ENCODE measurements at regions not wholly inside any gene's neighbourhood (a gene's known extent, or its start where the extent isn't known, plus 50 kb on each side); places are given as distances from the start of the nearest gene placed in this dataset.

DNA sequence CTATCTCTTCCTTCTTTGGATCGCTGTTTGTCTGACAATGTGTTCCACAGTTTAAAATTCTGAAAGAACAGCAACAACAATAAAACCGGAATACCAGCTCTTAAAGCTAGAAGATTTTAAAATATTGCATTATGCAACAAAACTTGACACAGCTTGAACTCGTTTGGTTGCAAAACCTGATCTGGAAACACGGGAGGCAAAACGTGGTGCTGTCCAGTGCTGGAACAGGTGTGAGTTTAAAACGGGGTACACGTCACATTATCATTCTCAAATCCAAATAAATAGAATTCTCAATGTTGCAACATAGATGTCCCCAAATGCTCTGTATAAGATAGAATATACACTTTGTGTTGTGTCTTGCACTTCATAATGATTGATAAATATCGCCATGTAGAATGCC, 110.9 kb upstream of the LYSMD4 start:
- TF ChIP-seq, protein P1, sequence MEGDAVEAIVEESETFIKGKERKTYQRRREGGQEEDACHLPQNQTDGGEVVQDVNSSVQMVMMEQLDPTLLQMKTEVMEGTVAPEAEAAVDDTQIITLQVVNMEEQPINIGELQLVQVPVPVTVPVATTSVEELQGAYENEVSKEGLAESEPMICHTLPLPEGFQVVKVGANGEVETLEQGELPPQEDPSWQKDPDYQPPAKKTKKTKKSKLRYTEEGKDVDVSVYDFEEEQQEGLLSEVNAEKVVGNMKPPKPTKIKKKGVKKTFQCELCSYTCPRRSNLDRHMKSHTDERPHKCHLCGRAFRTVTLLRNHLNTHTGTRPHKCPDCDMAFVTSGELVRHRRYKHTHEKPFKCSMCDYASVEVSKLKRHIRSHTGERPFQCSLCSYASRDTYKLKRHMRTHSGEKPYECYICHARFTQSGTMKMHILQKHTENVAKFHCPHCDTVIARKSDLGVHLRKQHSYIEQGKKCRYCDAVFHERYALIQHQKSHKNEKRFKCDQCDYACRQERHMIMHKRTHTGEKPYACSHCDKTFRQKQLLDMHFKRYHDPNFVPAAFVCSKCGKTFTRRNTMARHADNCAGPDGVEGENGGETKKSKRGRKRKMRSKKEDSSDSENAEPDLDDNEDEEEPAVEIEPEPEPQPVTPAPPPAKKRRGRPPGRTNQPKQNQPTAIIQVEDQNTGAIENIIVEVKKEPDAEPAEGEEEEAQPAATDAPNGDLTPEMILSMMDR (IDR thresholded peaks at IDR 0.05): no peak
- no peak for TF ChIP-seq POLR2A (IDR thresholded peaks at IDR 0.05)

Data from esophagus squamous epithelium (tissue), 4 donors.